Stimulated activated naive CD4-positive, alpha-beta T cell (primary cell): ENCODE measurements at regions not wholly inside any gene's neighbourhood (a gene's known extent, or its start where the extent isn't known, plus 50 kb on each side); places are given as distances from the start of the nearest gene placed in this dataset.

ENCODE experiments used
- DNase-seq, 6 experiments: peaks; one replicate each; lab custom pipeline; 2025; lab: John Stamatoyannopoulos, UW

DNA sequence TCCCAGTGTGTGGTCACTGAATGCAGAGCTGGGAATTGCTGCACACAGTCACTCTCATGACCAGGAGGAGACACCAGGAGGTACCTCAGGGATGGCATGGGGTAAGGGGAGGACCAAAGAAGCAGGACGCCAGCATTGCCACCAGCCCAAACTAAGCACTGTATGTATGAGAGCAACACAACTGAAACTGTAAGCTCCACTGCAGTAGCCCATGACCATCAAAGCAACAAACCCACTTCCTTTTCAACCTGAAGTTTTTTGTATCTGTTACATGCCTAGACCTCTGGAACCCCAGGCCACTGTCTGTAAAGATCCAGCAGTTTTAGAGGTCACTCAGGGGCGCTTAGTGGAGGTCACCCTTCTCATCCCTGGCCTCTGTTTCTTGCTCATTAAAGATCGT, 164.3 kb downstream of the SETD4 start:
- DNase-seq: no peak

DNA sequence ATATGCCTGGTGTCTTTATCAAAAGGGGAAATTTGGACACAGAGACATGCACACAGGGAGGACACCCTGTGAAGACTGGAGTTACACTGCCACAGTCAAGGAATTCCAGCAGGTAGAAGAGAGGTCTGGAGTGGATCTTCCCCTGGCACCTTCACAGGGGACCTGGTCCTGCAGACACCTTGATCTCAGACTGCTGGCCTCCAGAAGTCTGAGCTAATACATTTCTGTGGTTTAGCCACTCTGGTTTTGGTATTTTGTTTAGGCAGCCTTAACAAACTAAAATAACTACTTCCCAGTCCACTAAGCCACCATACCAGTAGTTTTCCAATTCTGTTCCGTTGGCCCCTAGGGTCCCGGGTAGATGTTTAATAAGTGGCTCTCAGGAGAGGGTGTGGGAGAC, 164.7 kb downstream of the SETD4 start:
- DNase-seq: no peak

DNA sequence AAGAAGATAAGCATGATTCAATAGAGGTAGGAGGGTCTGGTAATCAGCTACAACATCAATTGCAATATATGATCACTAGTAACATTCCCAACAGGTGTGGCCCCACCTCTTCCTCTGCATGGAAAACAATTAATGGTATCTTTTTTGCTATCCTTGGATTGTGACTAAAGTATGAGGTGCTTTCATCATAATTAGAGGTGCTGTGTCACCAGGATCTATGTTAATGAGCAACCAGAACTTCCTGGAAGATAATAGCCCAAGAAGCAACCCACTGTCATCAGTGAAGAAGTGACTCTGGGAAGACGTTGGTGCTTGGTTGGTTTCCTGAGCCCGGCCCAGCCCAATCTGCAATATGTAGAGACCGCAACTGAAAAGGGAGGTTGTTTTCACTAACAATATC, 167.2 kb downstream of the SETD4 start:
- no peak for DNase-seq

DNA sequence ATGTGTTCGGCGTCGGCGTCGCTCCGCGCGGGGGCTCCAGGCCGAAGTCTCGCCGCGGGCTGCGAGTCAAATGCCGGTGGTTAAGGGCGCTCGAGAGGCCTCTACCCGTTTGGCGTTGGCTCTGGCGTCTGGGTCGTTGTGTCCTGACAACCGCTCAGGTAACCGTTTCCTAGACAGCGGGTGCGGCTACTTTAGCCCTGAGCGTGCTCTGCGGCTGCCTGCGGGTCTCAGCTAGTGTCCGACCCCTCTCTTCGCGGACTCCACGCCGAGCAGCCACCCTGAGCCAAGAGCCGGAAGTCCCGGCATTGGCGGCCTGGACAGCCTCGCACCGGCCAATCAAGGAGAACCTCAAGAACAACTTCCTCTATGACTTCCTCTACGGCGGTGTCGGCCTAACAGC, 173.4 kb downstream of the SETD4 start:
- no peak for DNase-seq

DNA sequence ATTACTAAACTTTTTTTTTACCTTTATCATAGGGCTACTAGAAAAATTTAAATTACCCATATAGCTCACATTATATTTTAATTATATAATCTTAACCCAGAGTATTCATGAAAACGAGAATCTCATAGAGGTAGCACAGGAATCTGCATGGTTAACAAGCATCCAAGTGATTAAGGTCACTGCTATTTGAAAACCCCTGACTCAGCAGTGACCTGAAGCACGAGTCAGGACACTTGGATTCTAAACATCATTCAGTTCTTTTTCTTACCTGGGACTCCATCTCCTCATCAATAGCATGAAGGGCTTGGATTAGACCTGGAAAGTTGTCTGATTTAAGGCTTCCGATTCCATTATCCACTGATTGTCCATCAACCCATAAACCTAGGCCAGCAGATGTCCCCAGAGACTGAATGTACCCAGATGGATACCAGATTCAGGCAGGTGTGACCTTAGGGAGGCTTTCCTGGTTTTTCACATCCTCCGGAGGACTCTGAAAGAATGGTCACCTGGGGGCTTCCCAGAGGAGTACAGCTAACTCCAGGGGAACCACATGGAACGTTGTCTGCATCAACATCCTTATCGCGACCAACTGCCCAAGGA, 174.3 kb downstream of the SETD4 start:
- DNase-seq: no peak

DNA sequence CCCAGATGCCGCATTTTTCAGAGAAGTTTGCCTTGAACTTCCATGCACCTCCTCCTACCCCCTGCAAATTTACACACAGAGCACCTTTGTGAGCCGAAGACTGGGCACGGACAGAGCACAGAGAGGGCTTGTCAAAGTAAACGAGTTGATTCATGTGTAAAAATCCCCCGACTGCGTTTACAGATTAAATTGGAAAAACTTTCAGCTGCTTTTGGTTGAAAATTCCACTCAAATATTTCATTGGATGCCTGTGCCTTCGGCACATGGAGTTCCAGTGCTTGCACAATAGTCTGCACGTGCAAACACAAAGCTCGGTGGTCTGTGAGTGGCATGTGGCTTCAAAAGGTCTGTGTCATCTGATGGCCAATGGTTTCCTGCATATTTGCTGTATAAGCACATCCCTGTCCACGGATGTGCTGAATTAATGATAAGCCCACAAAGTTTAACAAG, 177.5 kb downstream of the SETD4 start:
- no peak for DNase-seq

DNA sequence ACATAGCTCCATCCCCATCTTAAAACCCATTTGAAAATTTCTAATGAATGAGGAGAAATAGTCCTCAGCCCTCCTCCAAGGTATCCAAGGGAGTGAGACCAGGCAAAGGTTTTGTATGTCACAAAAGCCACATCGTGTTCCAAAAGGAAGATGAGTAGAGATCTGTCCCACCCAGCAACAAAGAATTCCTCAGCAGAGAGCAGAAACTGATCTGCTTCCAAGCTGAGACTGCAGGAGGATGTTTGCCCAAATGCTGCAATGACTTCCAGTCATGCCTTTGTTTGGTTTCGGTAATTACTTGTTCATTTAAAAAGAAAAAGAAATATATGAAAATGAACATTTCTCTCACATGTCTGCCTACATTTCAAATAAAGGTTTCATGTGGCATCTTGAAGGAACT, 186.9 kb downstream of the SETD4 start:
- no peak for DNase-seq

DNA sequence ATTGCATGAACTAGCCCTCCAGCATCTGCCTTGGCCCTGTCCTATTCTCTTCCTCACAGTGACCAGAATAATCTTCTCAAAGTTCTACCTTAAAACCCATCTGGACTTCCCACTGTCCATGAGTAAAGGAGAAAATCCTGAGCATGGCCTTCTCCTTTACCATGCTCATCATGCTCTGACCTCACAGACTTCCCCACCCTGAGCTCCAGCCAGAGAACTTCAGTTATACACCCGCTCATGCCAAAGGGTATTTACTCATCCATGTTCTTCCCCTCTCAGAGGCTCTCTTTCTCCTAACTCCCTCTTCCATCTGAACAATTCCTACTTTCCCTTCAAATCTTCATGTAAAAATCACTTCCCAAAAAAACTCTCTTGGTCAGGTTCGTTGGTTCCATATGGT, 188.4 kb downstream of the SETD4 start:
- no peak for DNase-seq

DNA sequence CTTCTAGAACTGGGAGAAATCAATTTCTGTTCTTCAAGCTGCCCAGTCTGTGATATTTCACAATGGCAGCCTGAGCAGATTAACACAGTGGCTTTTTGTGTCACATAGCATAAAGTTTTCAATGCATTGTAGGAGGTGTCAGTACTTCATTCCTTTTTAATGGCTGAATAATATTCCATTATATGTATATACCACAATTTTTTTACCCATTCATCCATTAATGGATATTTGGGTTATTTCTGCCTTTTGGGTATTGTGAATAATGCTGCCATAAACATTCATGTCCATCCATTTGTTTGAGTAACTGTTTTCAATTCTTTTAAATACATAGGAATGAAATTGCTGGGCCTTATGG, 191.5 kb downstream of the SETD4 start:
- DNase-seq: no peak

DNA sequence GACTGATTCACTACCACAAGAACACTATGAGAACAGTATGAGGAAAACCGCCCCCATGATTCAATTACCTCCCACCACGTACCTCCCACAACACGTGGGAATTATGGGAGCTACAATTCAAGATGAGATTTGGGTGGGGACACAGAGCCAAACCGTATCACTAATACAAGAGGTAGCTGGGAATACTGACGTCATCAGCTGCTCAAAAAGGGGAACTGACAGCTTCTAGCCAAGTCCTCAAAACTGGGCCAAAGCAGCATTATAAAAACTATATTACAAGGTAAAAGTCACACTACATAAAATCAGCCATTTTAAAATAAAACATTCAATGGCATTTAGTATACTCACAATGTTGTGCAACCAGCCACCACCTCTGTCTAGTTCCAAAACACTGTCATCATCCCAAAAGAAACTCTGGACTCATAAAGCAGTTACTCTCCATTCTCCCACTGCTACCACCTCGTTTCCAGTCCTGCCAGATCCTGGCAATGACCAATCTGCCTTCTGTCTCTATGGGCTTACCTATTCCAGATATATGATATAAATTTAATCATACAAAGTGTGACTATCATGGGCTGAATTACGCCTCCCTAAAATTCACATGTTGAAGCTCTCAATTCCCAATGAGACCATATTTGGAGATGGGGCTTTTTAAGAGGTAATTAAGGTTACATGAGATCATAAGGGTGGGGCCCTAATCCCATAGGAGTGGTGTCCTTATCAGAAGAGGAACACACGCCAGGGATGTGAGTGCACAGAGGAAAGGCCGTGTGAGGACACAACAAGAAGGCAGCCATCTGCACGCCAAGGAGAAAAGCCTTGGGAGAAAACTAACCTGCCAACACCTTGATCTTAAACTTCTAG, 192.1 kb downstream of the SETD4 start:
- no peak for DNase-seq

DNA sequence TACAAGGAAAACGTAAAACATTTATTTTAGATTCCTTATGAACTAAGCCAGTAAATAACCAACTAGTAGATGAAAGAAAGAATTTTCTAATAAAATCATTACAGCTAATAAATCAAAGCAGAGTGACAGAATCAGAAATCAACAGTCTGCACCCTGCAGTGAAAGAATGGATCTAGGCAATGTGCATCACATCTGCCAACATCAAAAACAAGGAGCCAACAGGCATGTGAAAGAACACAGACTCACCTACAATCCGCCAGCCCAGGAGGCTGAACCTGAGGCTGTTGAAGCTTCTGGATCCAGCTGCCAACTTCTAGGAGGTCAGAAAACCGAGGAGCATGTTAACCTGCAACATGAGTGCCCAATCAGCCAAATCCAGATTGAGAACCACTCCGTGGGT, 196.3 kb downstream of the SETD4 start:
- no peak for DNase-seq

DNA sequence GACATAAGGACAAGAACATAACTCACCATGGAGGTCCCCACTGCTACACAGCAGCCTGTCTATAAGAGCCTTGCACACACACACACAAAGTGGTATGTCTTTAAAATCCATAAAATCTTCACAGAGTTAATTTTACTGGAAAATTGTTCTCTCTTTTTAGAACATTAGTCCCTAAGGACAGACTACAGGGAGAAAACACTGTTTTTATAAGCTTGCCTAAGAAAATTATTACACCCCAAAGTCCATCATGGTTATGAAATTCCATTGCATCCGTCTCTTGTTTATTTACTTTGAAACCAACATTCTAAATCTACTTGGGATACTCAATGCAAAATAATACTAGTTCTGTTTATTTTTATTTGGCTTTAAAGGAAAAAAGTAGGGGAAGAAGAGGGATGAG, 197.4 kb downstream of the SETD4 start:
- no peak for DNase-seq

DNA sequence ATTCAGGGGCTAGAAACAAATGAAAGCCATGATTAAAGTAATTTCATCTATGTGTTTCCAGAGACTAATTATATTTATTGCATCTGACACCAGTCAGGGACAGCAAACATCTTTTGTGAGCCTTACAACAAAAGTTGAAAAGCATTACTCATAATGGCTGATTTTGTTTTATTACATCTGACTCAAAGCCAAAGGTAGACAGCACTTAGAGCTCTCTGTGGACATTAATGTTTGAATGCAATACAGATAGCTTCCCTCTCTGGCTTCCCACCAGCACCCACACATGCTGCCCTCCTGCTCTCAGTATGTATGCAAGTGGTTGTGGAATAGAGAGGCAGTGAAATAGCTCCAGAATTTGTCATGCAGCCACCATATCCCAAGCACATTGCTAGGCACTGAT, 198.7 kb downstream of the SETD4 start:
- DNase-seq: no peak

DNA sequence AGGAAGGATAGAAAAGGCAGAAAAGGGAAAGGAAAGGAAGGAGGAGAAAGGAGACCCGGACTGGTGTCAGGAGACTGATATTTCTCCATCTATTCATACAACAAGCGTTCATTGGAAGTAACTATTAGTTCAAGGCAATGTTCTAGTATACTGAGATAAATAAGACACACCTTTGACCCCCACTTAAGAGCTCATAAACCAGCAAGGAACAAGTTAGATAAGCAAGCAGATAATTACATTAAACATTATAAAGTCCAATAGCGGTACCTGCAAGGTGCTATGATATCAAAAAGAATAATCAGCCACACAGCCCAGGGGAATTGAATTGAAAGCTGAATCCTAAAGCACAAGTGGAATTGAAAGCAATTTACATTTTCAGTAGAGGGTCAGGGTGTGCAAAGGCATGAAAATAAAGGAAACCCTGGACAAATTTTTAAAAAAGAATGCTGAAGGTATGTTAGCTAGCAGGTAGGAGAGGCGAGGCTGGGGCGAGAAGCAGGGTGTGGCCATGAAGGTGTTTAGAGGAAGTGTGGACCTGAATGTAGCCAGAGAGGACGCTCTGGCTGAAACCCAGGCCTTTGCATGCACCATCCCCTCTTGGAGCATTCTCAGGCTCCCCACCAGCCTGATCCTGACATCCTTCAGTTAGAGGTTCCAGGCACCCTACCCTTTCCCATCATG, 200.0 kb downstream of the SETD4 start:
- no peak for DNase-seq

DNA sequence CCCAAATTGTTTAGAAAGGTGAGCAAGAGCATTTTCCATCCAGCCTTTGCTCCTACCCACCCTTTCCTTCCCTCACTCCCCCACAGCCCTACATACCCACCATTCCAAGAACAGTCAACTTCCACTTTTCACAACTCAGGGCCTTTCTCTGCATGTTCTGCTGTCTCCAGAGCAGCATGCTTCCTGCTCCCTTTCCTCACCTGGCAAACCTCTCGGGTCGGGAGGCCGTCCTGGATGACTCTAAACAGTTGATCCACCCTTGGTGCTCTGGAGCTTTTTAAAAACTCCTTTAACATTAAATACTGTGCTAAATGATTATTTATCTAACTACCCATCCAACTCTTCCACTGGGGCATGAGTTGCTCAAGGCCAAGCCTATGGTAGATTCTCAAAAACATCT, 200.6 kb downstream of the SETD4 start:
- no peak for DNase-seq

DNA sequence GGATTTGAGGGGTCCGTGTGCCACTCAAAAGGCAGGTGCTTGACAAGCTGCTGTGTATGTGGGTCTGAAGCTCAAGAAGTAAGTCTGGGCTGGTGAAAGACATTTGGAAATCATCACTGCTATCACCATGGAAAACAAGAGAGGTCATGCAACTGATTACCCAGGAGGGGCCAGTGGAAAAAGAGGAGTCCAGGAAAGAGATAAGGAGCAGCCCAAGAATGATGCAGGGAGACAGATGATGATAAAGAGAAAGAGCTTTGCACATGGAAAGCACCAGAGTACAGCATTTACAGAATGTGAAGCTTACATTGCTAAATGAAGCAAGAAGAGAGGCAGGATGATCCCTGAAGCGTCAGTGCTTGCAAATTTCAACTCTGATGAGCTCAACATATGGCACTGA, 203.2 kb downstream of the SETD4 start:
- no peak for DNase-seq

DNA sequence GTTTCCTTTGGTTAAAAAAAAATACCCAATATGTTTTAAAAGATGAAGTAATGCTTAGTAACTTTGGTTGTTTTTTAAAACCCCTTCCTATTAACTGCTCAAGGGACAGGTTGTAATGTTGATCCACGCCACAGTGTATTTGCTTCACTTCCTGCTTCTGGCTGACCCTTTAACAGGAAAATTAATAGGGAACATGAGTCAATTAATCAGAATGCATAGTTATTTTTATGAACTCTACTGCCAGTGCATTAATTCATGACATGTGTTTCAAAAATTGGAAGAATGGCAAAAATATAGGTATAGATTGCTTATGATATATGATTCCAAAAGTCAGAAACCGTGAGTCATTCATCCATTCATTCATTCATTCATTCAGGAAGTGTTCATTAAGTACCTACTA, 204.8 kb downstream of the SETD4 start:
- no peak for DNase-seq

DNA sequence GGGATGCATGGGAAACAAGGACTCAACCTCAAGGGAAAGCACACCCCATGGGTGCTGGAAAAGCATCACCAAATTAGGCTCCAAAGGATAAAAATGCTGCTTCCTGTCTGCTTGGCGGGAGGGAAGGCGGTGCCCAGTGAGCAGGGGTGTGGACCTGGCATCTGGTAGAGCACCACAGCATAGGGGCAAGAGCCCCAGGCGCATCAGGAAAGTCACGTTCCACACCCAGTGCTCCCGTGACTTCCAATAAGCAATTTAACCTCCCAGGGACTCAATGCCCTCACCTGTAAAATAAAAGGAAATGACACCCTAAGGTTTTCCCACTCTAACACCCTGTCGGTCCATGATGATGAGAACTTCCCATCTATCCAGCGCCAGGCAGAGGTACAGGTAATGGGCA, 206.0 kb downstream of the SETD4 start:
- no peak for DNase-seq

DNA sequence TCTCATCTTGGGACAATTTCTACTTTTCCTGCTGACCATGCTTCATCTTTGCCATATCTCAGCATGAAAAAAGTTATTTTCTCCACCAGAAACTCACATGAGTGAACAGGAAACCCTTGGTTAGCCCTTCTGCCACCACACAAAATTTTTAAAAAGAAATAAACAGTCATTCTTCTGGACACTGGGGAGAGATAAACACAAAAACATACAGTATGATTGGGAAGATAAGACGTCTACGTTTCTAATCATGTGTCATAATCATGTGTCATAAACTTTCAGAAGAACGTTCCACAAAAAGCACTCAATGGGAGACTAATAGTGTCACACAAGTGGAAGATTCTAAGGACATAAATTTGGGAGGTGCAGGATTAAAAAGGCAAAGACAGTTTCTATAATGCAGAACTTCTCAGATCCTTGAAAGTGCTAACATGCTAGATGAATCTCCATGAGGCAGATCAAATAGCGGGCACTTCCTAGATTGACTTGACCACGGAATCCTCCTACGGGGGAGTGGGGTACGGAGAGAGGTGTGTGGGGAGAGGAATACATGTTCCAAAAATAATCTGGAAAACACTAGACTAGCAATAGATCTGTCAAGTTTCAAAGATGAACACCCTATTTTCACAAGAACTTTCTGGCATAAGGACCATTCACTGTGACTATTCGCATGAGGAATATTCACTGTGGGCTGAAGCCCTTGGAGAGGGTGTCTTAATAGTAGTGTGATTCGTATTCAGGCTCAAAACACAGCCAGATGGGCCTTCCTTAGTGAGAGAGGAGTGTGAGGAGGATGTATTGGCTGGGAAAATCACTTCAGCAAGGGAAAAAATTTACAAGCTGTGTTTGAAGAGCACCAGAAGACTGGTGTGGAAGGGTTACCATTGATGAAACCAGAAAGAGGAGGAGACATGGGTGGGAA, 206.7 kb downstream of the SETD4 start:
- DNase-seq: no peak

DNA sequence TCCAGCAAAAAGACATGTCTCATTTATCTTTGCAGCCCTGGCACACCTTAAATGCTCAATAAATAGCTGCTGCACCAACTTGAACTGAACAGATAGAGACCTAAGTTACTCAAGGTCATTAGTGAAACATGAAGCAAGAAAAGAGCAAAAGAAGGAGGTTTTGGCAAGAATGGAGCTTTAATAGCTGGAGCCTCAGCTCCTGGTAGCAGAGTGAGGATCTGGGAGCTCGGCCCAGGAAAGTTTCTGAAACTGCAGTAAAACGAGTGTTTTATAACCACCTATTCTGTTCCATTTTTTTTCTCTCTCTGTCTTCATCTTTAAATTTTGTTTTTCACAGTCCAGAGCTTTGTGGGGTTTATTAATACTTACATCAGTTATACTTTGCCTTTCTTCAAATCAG, 207.5 kb downstream of the SETD4 start:
- no peak for DNase-seq

DNA sequence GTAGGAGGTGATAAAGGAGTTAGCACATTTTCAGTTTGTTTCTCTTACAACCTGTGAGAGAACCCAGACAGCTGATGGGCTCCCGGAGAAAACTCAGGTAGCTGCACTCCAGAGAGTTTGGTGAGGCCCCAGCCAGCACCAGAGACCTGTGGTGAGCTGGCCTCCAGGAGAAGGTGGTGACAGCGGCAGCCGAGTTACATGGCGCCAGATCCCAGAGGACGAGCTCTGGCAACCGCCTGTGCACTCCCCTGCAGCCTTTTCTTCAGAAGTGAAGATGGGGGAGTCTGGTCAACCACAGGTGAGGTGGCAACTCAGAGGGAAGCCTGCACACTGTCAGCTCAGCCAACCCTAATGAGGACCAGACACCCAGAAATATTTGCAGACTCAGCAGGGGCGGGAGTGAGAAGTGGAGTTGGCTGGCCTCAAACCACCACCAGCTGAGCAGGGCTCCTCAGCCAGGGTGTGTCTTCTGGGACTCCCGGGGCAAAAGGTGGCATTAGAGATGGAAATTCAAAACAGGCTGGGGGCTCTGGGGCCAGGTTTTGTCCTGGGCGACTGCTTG, 209.7 kb downstream of the SETD4 start:
- no peak for DNase-seq

DNA sequence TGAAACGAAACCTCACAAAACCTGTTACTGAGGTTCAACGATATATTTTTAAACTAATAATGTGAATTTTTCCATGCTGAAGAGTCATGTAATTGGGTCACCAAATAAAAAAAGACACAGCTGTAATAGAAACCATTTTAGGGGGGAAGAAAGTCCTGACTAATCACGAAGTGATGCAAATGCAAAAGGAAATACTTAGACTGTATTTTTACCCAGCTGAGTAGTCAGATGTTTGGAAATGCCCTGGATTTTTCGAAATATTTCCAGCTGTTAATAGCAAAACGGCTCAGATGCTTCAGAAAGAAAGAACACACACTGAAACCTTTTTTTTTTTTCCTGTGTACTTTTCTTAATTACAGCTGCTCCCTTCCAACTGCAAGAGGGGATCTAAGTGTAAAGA, 210.3 kb downstream of the SETD4 start:
- no peak for DNase-seq
